ENCODE measurements at regions not wholly inside any gene's neighbourhood (a gene's known extent, or its start where the extent isn't known, plus 50 kb on each side); places are given as distances from the start of the nearest gene placed in this dataset.
"Not testable (repeated sequence)": the region's sequence is repeated elsewhere in the genome, so short reads cannot be mapped to it uniquely, and the experiment has no call there.

- Mint-ChIP-seq H3K27ac (no peak overlapping the region), H3K4me1 (no peaks in the 10 kb centered on the region), H3K4me3 (no peak overlapping the region), H3K27me3 (ENCODE audit: low read depth in 2 of 2) (peaks cover 3 to 6% of the 10 kb centered on the region in 2 donors), H3K9me3 (no peaks in the 10 kb centered on the region), H3K36me3 (no peaks in the 10 kb centered on the region)
- H3K4me1 ChIP-seq (ENCODE audit: control insufficient read depth, insufficient read depth, low read length): no peaks in the 10 kb centered on the region
- TF ChIP-seq, protein P1, sequence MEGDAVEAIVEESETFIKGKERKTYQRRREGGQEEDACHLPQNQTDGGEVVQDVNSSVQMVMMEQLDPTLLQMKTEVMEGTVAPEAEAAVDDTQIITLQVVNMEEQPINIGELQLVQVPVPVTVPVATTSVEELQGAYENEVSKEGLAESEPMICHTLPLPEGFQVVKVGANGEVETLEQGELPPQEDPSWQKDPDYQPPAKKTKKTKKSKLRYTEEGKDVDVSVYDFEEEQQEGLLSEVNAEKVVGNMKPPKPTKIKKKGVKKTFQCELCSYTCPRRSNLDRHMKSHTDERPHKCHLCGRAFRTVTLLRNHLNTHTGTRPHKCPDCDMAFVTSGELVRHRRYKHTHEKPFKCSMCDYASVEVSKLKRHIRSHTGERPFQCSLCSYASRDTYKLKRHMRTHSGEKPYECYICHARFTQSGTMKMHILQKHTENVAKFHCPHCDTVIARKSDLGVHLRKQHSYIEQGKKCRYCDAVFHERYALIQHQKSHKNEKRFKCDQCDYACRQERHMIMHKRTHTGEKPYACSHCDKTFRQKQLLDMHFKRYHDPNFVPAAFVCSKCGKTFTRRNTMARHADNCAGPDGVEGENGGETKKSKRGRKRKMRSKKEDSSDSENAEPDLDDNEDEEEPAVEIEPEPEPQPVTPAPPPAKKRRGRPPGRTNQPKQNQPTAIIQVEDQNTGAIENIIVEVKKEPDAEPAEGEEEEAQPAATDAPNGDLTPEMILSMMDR (IDR thresholded peaks at IDR 0.05): no peak
- no peak overlapping the region for H3K4me3 ChIP-seq (ENCODE audit: low read length)
- no peaks in the 10 kb centered on the region for H3K36me3 ChIP-seq (ENCODE audit: control insufficient read depth, insufficient read depth, low read length)
- no peak overlapping the region for H3K27ac ChIP-seq (ENCODE audit: low read length)
- intact Hi-C loops (cut with micrococcal nuclease): no loop called here
- 90% methylated on average over 11 of the region's 11 CpGs for WGBS (ENCODE audit: insufficient coverage)
- ATAC-seq (no peak), DNase-seq (no peak)
- H3K27me3 ChIP-seq (ENCODE audit: control insufficient read depth, insufficient read depth, low read length): no peaks in the 10 kb centered on the region
- no peaks in the 10 kb centered on the region for H3K9me3 ChIP-seq (ENCODE audit: control insufficient read depth, insufficient read depth, low read length)
Observed at GRCh38 chr2:196515051-196515450, 124.5 kb upstream of the CCDC150 start.

- H3K27ac Mint-ChIP-seq: no peak overlapping the region
- Histone ChIP-seq H3K4me3 (ENCODE audit: low read length) (no peak overlapping the region), H3K4me1 (ENCODE audit: control insufficient read depth, insufficient read depth, low read length) (no peaks in the 10 kb centered on the region), H3K27ac (ENCODE audit: low read length) (no peak overlapping the region), H3K9me3 (ENCODE audit: control insufficient read depth, insufficient read depth, low read length) (no peaks in the 10 kb centered on the region), H3K36me3 (ENCODE audit: control insufficient read depth, insufficient read depth, low read length) (no peaks in the 10 kb centered on the region), H3K27me3 (ENCODE audit: control insufficient read depth, insufficient read depth, low read length) (no peaks in the 10 kb centered on the region)
- no peaks in the 10 kb centered on the region for H3K4me1 Mint-ChIP-seq
- H3K9me3 Mint-ChIP-seq: no peaks in the 10 kb centered on the region
- H3K4me3 Mint-ChIP-seq: no peak overlapping the region
- peaks cover under 1 to 3% of the 10 kb centered on the region in 2 donors for H3K27me3 Mint-ChIP-seq (ENCODE audit: low read depth in 2 of 2)
- TF ChIP-seq, protein P1 (IDR thresholded peaks at IDR 0.05): no peak
- no peaks in the 10 kb centered on the region for H3K36me3 Mint-ChIP-seq
- no peak for ATAC-seq
- intact Hi-C loops (cut with micrococcal nuclease): no loop called here
- WGBS (ENCODE audit: insufficient coverage): no CpG with 5 or more reads among the region's 2 CpGs
- DNase-seq: no peak
Observed at GRCh38 chr2:196515608-196516007, 123.9 kb upstream of the CCDC150 start.

GRCh38 chr2:196516564-196516963, 123.0 kb upstream of the CCDC150 start:
- no peak overlapping the region for H3K4me3 ChIP-seq (ENCODE audit: low read length)
- H3K36me3 ChIP-seq (ENCODE audit: control insufficient read depth, insufficient read depth, low read length): no peaks in the 10 kb centered on the region
- no peak overlapping the region for H3K27ac ChIP-seq (ENCODE audit: low read length)
- no peak overlapping the region for H3K27ac Mint-ChIP-seq
- H3K4me3 Mint-ChIP-seq: no peak overlapping the region
- H3K9me3 Mint-ChIP-seq: no peaks in the 10 kb centered on the region
- WGBS (ENCODE audit: insufficient coverage): 95% methylated on average over 3 of the region's 4 CpGs
- intact Hi-C loops (cut with micrococcal nuclease): no loop called here
- H3K4me1 ChIP-seq (ENCODE audit: control insufficient read depth, insufficient read depth, low read length): no peaks in the 10 kb centered on the region
- no peaks in the 10 kb centered on the region for H3K9me3 ChIP-seq (ENCODE audit: control insufficient read depth, insufficient read depth, low read length)
- no peaks in the 10 kb centered on the region for H3K4me1 Mint-ChIP-seq
- no peak for DNase-seq
- H3K27me3 ChIP-seq (ENCODE audit: control insufficient read depth, insufficient read depth, low read length): no peaks in the 10 kb centered on the region
- H3K36me3 Mint-ChIP-seq: no peaks in the 10 kb centered on the region
- TF ChIP-seq, protein P1 (IDR thresholded peaks at IDR 0.05): no peak
- peaks cover 0 to 3% of the 10 kb centered on the region in 2 donors for H3K27me3 Mint-ChIP-seq (ENCODE audit: low read depth in 2 of 2)
- no peak for ATAC-seq

DNA sequence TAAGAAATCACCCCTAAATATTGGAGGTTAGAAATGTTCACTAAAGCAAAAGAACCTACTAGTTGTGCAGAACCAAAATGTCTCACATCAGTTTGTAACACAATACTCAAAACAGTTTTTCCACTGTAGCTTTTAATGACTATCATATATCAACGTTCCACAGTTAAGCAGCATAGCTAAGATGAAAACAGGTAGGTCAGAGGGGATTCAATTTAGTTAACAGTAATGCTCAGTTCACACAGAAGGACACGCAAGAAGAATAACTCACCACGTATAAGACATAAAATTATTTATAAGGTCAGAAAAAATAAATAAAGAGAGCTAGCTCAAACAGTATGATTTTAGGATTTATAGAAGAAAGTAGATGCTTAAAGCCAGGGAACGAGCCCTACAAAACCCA, 118.9 kb upstream of the CCDC150 start:
- H3K4me1 ChIP-seq (ENCODE audit: control insufficient read depth, insufficient read depth, low read length): no peaks in the 10 kb centered on the region
- no peak overlapping the region for H3K27ac Mint-ChIP-seq
- H3K27me3 ChIP-seq (ENCODE audit: control insufficient read depth, insufficient read depth, low read length): no peaks in the 10 kb centered on the region
- H3K36me3 ChIP-seq (ENCODE audit: control insufficient read depth, insufficient read depth, low read length): no peaks in the 10 kb centered on the region
- no peak overlapping the region for H3K4me3 Mint-ChIP-seq
- intact Hi-C loops (cut with micrococcal nuclease): no loop called here
- H3K27ac ChIP-seq (ENCODE audit: low read length): no peak overlapping the region
- H3K4me1 Mint-ChIP-seq: no peaks in the 10 kb centered on the region
- no peaks in the 10 kb centered on the region for H3K36me3 Mint-ChIP-seq
- TF ChIP-seq, protein P1 (IDR thresholded peaks at IDR 0.05): no peak
- H3K27me3 Mint-ChIP-seq (ENCODE audit: low read depth in 2 of 2): peaks cover 0 to 3% of the 10 kb centered on the region in 2 donors
- WGBS (ENCODE audit: insufficient coverage): 71% methylated on average over 1 of the region's 4 CpGs
- H3K4me3 ChIP-seq (ENCODE audit: low read length): no peak overlapping the region
- H3K9me3 Mint-ChIP-seq: no peaks in the 10 kb centered on the region
- H3K9me3 ChIP-seq (ENCODE audit: control insufficient read depth, insufficient read depth, low read length): no peaks in the 10 kb centered on the region
- no peak for DNase-seq
- ATAC-seq: no peak

- H3K27me3 Mint-ChIP-seq (ENCODE audit: low read depth in 2 of 2); H3K4me3 Mint-ChIP-seq; DNase-seq; ATAC-seq; intact Hi-C loops (cut with micrococcal nuclease); H3K4me3 ChIP-seq (ENCODE audit: low read length); H3K9me3 Mint-ChIP-seq; H3K36me3 ChIP-seq (ENCODE audit: control insufficient read depth, insufficient read depth, low read length); H3K4me1 ChIP-seq (ENCODE audit: control insufficient read depth, insufficient read depth, low read length); H3K36me3 Mint-ChIP-seq; H3K9me3 ChIP-seq (ENCODE audit: control insufficient read depth, insufficient read depth, low read length); H3K27ac Mint-ChIP-seq; H3K27me3 ChIP-seq (ENCODE audit: control insufficient read depth, insufficient read depth, low read length); H3K27ac ChIP-seq (ENCODE audit: low read length); H3K4me1 Mint-ChIP-seq: not testable (repeated sequence)
- 83% methylated on average over 9 of the region's 28 CpGs for WGBS (ENCODE audit: insufficient coverage)
Observed at GRCh38 chr2:196526981-196527725, 112.4 kb upstream of the CCDC150 start.
